ENCODE measurements at regions not wholly inside any gene's neighbourhood (a gene's known extent, or its start where the extent isn't known, plus 50 kb on each side); places are given as distances from the start of the nearest gene placed in this dataset.

- Mint-ChIP-seq H3K4me3 (no peak overlapping the region), H3K36me3 (no peaks in the 10 kb centered on the region), H3K4me1 (no peaks in the 10 kb centered on the region), H3K27me3 (no peaks in the 10 kb centered on the region), H3K27ac (no peak overlapping the region), H3K9me3 (no peaks in the 10 kb centered on the region)
- POLR2A ChIA-PET = no interaction called here
- ATAC-seq (ENCODE audit: low read depth) (no peak), DNase-seq (no peak)
Observed at GRCh38 chr3:104596054-104596453, 770.7 kb upstream of the ALCAM start.

DNA sequence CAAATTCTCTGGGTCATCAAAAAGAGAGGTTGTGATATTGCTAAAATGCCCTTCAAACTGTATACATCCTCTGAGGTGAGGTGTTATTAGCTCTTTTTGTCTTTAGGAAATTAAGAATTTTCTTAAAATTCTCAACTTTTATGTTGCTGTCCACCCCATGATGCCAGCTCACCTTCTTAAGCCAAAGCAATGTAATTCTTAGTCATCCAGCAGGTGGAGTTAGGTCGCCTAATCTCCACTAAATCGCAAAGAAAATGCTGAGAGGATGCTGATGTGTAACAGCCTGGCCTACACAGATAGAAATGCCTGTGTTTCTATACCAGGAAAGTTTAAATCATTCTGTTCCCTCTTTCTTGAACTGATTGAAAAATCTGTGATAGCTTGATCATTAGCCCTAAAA lies 770.2 kb upstream of the ALCAM start:
- Mint-ChIP-seq H3K27ac (no peak overlapping the region), H3K4me1 (no peaks in the 10 kb centered on the region), H3K9me3 (no peaks in the 10 kb centered on the region), H3K4me3 (no peak overlapping the region), H3K36me3 (no peaks in the 10 kb centered on the region), H3K27me3 (no peaks in the 10 kb centered on the region)
- POLR2A ChIA-PET = no interaction called here
- ATAC-seq (ENCODE audit: low read depth) (no peak), DNase-seq (no peak)

DNA sequence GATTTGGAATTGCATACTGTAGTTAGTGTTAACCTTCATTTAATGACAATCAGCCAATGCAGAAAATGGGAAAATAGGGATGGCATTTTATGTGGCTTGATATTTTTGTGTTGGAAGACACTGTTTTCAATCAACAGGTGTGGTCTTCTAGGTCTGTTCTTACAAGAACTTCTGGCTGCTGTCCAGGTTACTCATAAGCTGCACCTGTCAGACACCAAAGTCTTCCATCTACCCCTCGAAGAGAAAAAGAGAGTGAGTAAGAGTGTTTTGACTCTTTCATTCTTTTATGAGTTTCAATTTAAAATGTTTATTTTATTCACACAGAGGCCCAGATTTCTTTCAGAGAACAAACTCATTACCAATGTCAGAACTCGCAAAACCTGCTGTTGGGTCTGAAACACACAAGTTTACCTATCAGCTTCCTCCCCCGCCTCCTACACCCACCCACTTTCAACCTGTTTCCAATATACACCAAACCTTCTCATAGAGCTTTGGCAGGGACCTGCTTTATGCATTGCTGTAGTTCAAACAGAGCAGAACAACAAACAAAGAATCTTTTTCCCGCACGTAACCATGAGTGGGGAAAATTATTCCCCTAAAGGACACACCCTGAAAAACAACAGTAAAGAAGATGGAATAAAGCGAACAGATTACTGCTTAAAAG lies 767.7 kb upstream of the ALCAM start:
- no peaks in the 10 kb centered on the region for H3K9me3 Mint-ChIP-seq
- no peak for ATAC-seq (ENCODE audit: low read depth)
- POLR2A ChIA-PET = no interaction called here

DNA sequence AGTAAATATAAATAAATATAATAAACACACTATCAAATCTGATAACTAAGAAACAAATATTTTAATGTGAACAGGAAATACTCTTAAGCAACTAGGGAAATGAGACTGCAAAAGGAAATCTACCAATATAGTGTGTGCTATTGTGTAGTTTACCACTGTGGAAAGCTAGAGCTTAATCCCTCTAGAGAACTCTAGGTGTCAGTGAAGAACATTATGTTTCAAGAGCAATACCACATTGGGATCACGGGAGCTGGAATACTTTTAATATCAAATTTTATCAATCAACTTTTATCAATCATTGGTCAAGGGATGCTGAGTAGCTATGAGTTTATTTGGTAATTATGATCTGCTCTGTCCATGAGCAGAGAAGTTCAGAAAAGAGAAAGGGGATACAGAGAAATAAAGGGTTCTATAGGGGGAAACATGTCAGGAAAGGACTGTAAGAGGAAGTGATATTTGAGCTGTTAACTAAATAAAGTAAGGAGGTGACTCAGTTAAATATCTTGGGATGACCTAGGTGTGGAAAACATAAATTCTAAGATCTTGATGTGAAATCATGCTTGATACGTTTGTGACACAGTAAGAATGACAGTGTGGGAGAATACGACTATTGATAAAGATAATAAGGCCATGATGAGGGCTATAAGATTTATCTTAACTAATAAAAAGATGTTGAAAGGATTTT lies 762.2 kb upstream of the ALCAM start:
- Mint-ChIP-seq H3K9me3 (no peaks in the 10 kb centered on the region), H3K4me3 (no peak overlapping the region), H3K27ac (no peak overlapping the region), H3K27me3 (peaks cover 12% of the 10 kb centered on the region), H3K36me3 (no peaks in the 10 kb centered on the region), H3K4me1 (no peaks in the 10 kb centered on the region)
- DNase-seq = no peak
- no peak for ATAC-seq (ENCODE audit: low read depth)
- POLR2A ChIA-PET = no interaction called here

More for the DNA sequence above, 767.7 kb upstream of the ALCAM start:
- H3K27ac Mint-ChIP-seq = no peak overlapping the region
- no peak overlapping the region for H3K4me3 Mint-ChIP-seq
- no peaks in the 10 kb centered on the region for H3K36me3 Mint-ChIP-seq
- H3K4me1 Mint-ChIP-seq = no peaks in the 10 kb centered on the region
- DNase-seq = no peak
- peaks cover 4% of the 10 kb centered on the region for H3K27me3 Mint-ChIP-seq

DNA sequence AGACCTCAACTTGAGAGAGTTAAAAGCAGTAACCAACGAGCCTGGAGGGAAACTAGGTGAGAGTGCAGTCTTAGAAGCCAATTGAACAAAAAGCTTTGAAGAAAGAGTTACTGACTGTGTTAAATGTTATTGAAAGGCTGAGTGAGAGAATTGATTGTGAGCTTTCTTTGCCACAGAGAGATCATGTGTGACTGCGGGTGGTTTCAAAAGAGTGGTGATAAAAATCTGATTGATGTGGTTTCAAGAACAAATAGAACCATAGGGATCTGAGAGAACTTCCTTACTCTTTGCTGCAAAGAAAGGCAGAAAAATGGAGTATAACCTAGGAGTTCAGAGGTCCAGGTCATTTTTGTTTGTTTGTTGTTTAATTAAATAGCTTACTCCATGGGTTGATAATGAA lies 759.9 kb upstream of the ALCAM start:
- no peaks in the 10 kb centered on the region for H3K4me1 Mint-ChIP-seq
- no peak for ATAC-seq (ENCODE audit: low read depth)
- no peaks in the 10 kb centered on the region for H3K9me3 Mint-ChIP-seq
- peaks cover 12% of the 10 kb centered on the region for H3K27me3 Mint-ChIP-seq
- no peak for DNase-seq
- H3K27ac Mint-ChIP-seq = no peak overlapping the region
- no peaks in the 10 kb centered on the region for H3K36me3 Mint-ChIP-seq
- POLR2A ChIA-PET = no interaction called here
- no peak overlapping the region for H3K4me3 Mint-ChIP-seq

- ATAC-seq (ENCODE audit: low read depth) = no peak
- no peaks in the 10 kb centered on the region for H3K9me3 Mint-ChIP-seq
Observed at GRCh38 chr3:104610730-104611652, 755.7 kb upstream of the ALCAM start.

GRCh38 chr3:104612218-104612617 lies 754.5 kb upstream of the ALCAM start:
- H3K27ac Mint-ChIP-seq = no peak overlapping the region
- ATAC-seq (ENCODE audit: low read depth) = no peak
- H3K36me3 Mint-ChIP-seq = no peaks in the 10 kb centered on the region
- no peak for DNase-seq
- H3K4me3 Mint-ChIP-seq = no peak overlapping the region
- POLR2A ChIA-PET = no interaction called here
- no peaks in the 10 kb centered on the region for H3K9me3 Mint-ChIP-seq
- no peaks in the 10 kb centered on the region for H3K4me1 Mint-ChIP-seq
- H3K27me3 Mint-ChIP-seq = peaks cover 8% of the 10 kb centered on the region

More at GRCh38 chr3:104610730-104611652, 755.7 kb upstream of the ALCAM start:
- Mint-ChIP-seq H3K27ac (no peak overlapping the region), H3K4me3 (no peak overlapping the region), H3K27me3 (peaks cover 12% of the 10 kb centered on the region), H3K4me1 (no peaks in the 10 kb centered on the region), H3K36me3 (no peaks in the 10 kb centered on the region)
- POLR2A ChIA-PET = no interaction called here
- no peak for DNase-seq

DNA sequence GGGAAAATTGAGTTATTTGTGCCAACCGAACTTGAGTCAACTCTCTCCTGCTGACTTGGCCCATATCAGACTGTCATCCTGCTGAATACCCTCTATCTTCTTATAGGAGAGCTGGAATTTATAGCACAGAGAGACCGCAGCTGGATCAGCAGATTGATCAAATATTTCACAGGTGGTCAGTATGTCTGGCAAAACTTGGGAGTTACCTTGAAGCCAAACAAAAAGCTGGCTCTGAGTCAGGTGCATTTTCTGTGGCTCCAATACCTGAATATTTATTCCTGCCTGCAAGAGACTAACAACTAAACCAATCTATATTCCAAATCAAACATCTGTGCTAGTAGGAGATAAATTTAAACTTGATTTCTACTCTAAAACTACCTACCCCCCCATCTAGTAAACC lies 752.1 kb upstream of the ALCAM start:
- POLR2A ChIA-PET = no interaction called here
- DNase-seq (no peak), ATAC-seq (ENCODE audit: low read depth) (no peak)
- Mint-ChIP-seq H3K27me3 (peaks cover 4% of the 10 kb centered on the region), H3K9me3 (no peaks in the 10 kb centered on the region), H3K36me3 (no peaks in the 10 kb centered on the region), H3K4me3 (no peak overlapping the region), H3K4me1 (no peaks in the 10 kb centered on the region), H3K27ac (no peak overlapping the region)

- no peak for DNase-seq
- H3K27me3 Mint-ChIP-seq = no peaks in the 10 kb centered on the region
- H3K4me1 Mint-ChIP-seq = no peaks in the 10 kb centered on the region
- POLR2A ChIA-PET = no interaction called here
- H3K9me3 Mint-ChIP-seq = peaks cover 3% of the 10 kb centered on the region
- H3K4me3 Mint-ChIP-seq = no peak overlapping the region
- ATAC-seq (ENCODE audit: low read depth) = no peak
- no peak overlapping the region for H3K27ac Mint-ChIP-seq
- no peaks in the 10 kb centered on the region for H3K36me3 Mint-ChIP-seq
Observed at GRCh38 chr3:104628185-104628789, 738.4 kb upstream of the ALCAM start.

GRCh38 chr3:104629038-104629437 lies 737.7 kb upstream of the ALCAM start:
- POLR2A ChIA-PET = no interaction called here

GRCh38 chr3:104631254-104631653 lies 735.5 kb upstream of the ALCAM start:
- DNase-seq (no peak), ATAC-seq (ENCODE audit: low read depth) (no peak)
- H3K27ac Mint-ChIP-seq = no peak overlapping the region
- H3K4me1 Mint-ChIP-seq = no peaks in the 10 kb centered on the region
- POLR2A ChIA-PET = no interaction called here
- peaks cover 3% of the 10 kb centered on the region for H3K9me3 Mint-ChIP-seq
- no peaks in the 10 kb centered on the region for H3K36me3 Mint-ChIP-seq
- no peak overlapping the region for H3K4me3 Mint-ChIP-seq
- H3K27me3 Mint-ChIP-seq = no peaks in the 10 kb centered on the region

More at GRCh38 chr3:104629038-104629437, 737.7 kb upstream of the ALCAM start:
- H3K27me3 Mint-ChIP-seq = no peaks in the 10 kb centered on the region
- H3K27ac Mint-ChIP-seq = no peak overlapping the region
- peaks cover 3% of the 10 kb centered on the region for H3K9me3 Mint-ChIP-seq
- no peak for DNase-seq
- no peaks in the 10 kb centered on the region for H3K36me3 Mint-ChIP-seq
- no peak for ATAC-seq (ENCODE audit: low read depth)
- H3K4me1 Mint-ChIP-seq = no peaks in the 10 kb centered on the region
- H3K4me3 Mint-ChIP-seq = no peak overlapping the region

- H3K36me3 Mint-ChIP-seq = no peaks in the 10 kb centered on the region
- no peak overlapping the region for H3K27ac Mint-ChIP-seq
- H3K27me3 Mint-ChIP-seq = no peaks in the 10 kb centered on the region
- DNase-seq (no peak), ATAC-seq (ENCODE audit: low read depth) (no peak)
- H3K4me3 Mint-ChIP-seq = no peak overlapping the region
- no peaks in the 10 kb centered on the region for H3K4me1 Mint-ChIP-seq
- peaks cover 3% of the 10 kb centered on the region for H3K9me3 Mint-ChIP-seq
- POLR2A ChIA-PET = no interaction called here
Observed at GRCh38 chr3:104632521-104632920, 734.2 kb upstream of the ALCAM start.

DNA sequence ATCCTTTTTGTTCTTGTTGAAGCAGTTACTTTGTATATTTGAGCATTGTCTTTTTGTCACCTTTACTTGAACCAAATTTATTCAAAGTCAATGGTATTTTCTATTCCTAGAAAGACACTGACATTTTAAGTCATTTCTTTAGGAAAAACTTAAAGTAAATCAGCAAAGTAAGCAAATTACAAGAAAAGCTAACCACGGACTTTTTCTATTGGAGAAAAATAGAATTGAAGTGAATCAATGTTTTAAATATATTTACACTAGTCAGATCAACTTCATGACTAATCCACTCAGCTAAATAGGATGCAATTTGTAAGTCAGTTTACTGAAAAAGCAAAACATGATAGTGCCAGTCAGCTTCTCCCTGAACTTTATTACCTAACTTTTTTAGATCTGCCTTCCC lies 733.8 kb upstream of the ALCAM start:
- no peaks in the 10 kb centered on the region for H3K36me3 Mint-ChIP-seq
- no peaks in the 10 kb centered on the region for H3K4me1 Mint-ChIP-seq
- no peak overlapping the region for H3K4me3 Mint-ChIP-seq
- peaks cover 3% of the 10 kb centered on the region for H3K9me3 Mint-ChIP-seq
- H3K27me3 Mint-ChIP-seq = no peaks in the 10 kb centered on the region
- no peak for DNase-seq
- ATAC-seq (ENCODE audit: low read depth) = no peak
- POLR2A ChIA-PET = no interaction called here
- H3K27ac Mint-ChIP-seq = no peak overlapping the region

Data from activated naive CD8-positive, alpha-beta T cell treated with anti-CD3 and anti-CD28 coated beads, Interleukin-2, amount 10 ng/mL, durations not matched to agents 7 days and 5 days (primary cell).